ENCODE measurements at regions not wholly inside any gene's neighbourhood (a gene's known extent, or its start where the extent isn't known, plus 50 kb on each side); places are given as distances from the start of the nearest gene placed in this dataset.

- TF ChIP-seq CTCF (IDR thresholded peaks at IDR 0.05; ENCODE audit: low read depth, low read length, missing input control) (no peak), SP1 (IDR thresholded peaks at IDR 0.05) (no peak), YY1 (IDR thresholded peaks at IDR 0.05) (no peak)
- TF ChIP-seq, protein P1, sequence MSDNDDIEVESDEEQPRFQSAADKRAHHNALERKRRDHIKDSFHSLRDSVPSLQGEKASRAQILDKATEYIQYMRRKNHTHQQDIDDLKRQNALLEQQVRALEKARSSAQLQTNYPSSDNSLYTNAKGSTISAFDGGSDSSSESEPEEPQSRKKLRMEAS (IDR thresholded peaks at IDR 0.05) = no peak
Observed at GRCh38 chr16:9235867-9236266, 144.4 kb downstream of the HAPSTR1 start.

Data from liver (tissue), 3 donors.